HAP-1 (cell line): ENCODE measurements at regions not wholly inside any gene's neighbourhood (a gene's known extent, or its start where the extent isn't known, plus 50 kb on each side); places are given as distances from the start of the nearest gene placed in this dataset.
"Not testable (repeated sequence)": the region's sequence is repeated elsewhere in the genome, so short reads cannot be mapped to it uniquely, and the experiment has no call there.

Experiments used
- DNase-seq, 2 experiments: peaks; one replicate each; pipeline ENCODE4 v3.0.0-alpha.2; 2016 to 2020; ENCODE audit warnings: low spot score in 2 of 2
- H3K27me3 ChIP-seq: fragments of 250-450 bp; sonication (Bioruptor Pico); 2 replicates; pipeline ENCODE4 v1.5.1; 2020; ENCODE audit warnings: low read depth, mild to moderate bottlenecking, moderate library complexity
- H3K36me3 ChIP-seq: fragments of 250-450 bp; sonication (Bioruptor Pico); replicated peaks from 2 replicates; pipeline ENCODE4 v1.5.1; 2020; ENCODE audit warnings: mild to moderate bottlenecking
- H3K4me1 ChIP-seq: fragments of 250-450 bp; sonication (Bioruptor Pico); 2 replicates; pipeline ENCODE4 v1.5.1; 2020; ENCODE audit warnings: mild to moderate bottlenecking
- H3K4me3 ChIP-seq: fragments of 250-450 bp; sonication (Bioruptor Pico); 2 replicates; pipeline ENCODE4 v1.5.1; 2020; ENCODE audit warnings: mild to moderate bottlenecking, moderate library complexity
- H3K9me3 ChIP-seq: fragments of 250-450 bp; sonication (Bioruptor Pico); 2 replicates; pipeline ENCODE4 v1.5.1; 2020; ENCODE audit warnings: mild to moderate bottlenecking, moderate library complexity
- in situ Hi-C: fragments of 300-500 bp; cut with MboI; formaldehyde crosslinking; loops from 3 replicates; pipeline ENCODE4 v1.14.3; 2020; ENCODE audit warnings: low sequenced_read_pairs, inconsistent platforms, mixed read lengths

DNA sequence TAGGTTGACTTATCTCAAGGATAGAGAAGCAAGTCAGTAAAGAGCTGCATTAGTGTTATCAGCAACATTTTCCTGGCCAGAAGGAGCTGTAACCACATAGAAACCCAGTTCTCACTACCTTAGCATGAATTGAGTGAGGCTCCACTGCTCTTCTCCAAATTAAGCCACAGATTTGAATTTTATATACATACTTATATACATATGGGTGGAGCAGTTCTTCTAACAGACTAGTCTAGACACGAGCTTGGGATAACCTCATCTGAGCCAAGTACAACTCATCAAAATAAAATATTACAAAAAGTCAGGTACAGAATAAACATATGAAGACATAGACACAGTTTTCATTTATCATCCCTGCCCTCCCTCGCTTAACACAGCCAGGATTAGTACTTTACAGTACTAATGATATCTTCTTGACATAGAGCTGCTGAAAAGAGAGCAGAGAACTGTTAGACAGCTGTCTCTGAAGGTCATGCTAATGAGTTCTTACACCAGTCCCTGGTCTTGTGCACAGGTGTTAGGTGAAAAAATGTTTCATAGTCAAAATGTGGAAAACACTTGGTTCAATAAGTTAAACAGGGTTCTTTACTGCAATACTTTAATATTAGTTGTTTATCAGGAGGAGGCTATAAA is 147.4 kb upstream of the HTR1E start:
- H3K4me3 ChIP-seq: no peak overlapping the region
- no peaks in the 10 kb centered on the region for H3K36me3 ChIP-seq
- no peaks in the 10 kb centered on the region for H3K9me3 ChIP-seq
- DNase-seq: no peak
- in situ Hi-C loops: no loop called here
- no peaks in the 10 kb centered on the region; the same call in 1 of the 2 replicates for H3K27me3 ChIP-seq
- no peaks in the 10 kb centered on the region for H3K4me1 ChIP-seq

DNA sequence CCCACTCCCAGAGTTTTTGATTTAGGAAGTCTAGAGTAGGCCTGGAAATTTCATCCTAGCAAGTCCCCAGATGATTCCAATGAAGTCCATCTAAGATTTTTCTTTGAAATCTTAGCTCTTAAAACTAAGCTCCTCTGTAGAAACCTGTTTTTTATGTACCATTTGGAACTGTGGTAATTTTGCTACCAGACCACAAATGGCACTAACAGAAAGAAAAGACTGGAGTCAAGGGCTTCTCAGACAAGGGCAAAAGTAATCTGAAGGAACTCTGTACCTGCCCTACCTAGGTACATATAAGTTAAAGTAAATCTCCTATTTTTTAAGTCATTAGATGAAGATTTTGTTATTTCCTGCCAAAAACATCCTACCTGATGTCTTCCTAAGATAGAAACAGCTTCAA is 155.0 kb upstream of the HTR1E start:
- no peak overlapping the region for H3K4me3 ChIP-seq
- in situ Hi-C loops: no loop called here
- H3K4me1 ChIP-seq: no peaks in the 10 kb centered on the region
- DNase-seq: no peak
- no peaks in the 10 kb centered on the region for H3K36me3 ChIP-seq
- H3K27me3 ChIP-seq: no peaks in the 10 kb centered on the region; the same call in 1 of the 2 replicates
- no peaks in the 10 kb centered on the region for H3K9me3 ChIP-seq

DNA sequence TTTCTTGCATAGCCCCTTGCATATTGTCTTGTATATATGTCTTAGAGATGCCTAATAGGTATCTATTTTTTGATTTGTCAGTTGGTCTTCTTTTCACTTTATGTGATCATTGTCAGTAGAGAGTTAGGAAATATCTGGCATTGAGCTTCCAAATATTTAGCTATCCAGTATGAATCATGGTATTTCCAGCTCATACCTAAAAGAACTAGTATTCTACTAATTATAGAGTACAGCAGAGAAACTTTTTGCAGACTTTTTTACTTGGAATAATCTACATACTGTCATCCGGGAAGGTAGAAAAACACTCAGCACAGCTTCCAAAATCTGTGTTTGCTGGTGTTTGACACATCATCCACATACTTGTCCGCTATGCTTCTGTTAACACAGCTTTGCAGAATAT is 156.4 kb upstream of the HTR1E start:
- Histone ChIP-seq H3K9me3 (no peaks in the 10 kb centered on the region), H3K36me3 (no peaks in the 10 kb centered on the region), H3K4me3 (no peak overlapping the region), H3K4me1 (no peaks in the 10 kb centered on the region), H3K27me3 (no peaks in the 10 kb centered on the region)
- no peak for DNase-seq
- in situ Hi-C loops: no loop called here

DNA sequence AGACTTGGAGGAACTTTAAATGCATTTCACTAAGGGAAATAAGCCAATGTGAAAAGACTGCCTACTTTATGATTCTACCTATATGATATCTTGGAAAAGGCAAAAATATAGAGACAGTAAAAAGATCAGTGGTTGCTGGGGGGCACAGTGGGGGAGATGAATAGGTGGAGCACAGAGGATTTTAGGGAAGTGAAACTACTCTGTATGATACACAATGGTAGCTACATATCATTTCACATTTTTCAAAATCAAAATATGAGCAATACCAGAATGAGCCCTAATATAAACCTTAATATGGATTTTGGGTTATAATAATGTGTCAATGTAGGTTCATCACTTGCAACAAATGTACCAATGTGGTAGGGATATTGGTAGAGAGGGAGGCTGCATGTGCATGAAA is 161.4 kb upstream of the HTR1E start:
- H3K36me3 ChIP-seq: no peaks in the 10 kb centered on the region
- in situ Hi-C loops: no loop called here
- H3K9me3 ChIP-seq: no peaks in the 10 kb centered on the region
- no peak overlapping the region for H3K4me3 ChIP-seq
- DNase-seq: no peak
- H3K27me3 ChIP-seq: no peaks in the 10 kb centered on the region
- H3K4me1 ChIP-seq: no peaks in the 10 kb centered on the region

DNA sequence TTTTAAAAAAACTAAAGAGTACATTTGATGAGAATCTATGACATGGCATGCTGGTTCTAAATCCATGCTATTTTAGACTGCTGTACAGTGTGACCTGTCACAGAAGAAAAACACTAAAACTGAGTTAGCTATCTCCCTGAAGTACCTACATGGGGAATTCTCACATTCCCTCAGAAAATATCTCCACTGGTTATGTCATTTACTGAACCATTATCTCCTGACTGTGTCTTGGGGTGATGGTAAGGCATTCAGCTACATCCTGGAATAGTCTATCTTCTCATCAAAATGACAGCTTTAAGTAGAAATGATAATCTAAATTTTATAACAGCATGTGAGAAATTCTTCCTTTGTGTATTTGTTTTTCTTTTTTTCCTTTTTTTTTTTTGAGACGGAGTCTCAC is 172.1 kb upstream of the HTR1E start:
- no peak for DNase-seq
- no peaks in the 10 kb centered on the region for H3K27me3 ChIP-seq
- H3K9me3 ChIP-seq: no peaks in the 10 kb centered on the region
- H3K4me1 ChIP-seq: no peaks in the 10 kb centered on the region
- no peak overlapping the region for H3K4me3 ChIP-seq
- H3K36me3 ChIP-seq: no peaks in the 10 kb centered on the region
- in situ Hi-C loops: no loop called here

DNA sequence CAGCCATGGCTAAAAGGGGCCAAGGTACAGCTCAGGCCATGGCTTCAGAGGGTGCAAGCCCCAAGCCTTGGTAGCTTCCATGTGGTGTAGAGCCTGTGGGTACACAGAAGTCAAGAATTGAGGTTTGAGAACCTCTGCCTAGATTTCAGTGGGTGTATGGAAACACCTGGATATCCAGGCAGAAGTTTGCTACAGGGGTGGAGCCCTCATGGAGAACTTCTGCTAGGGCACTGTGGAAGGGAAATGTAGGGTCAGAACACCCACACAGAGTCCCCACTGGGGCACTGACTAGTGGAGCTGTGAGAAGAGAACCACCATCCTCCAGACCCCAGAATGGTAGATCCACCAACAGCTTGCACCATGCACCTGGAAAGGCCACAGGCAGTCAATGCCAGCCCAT is 177.4 kb upstream of the HTR1E start:
- H3K27me3 ChIP-seq, in situ Hi-C loops, DNase-seq, H3K9me3 ChIP-seq, H3K36me3 ChIP-seq, H3K4me1 ChIP-seq, H3K4me3 ChIP-seq: not testable (repeated sequence)

DNA sequence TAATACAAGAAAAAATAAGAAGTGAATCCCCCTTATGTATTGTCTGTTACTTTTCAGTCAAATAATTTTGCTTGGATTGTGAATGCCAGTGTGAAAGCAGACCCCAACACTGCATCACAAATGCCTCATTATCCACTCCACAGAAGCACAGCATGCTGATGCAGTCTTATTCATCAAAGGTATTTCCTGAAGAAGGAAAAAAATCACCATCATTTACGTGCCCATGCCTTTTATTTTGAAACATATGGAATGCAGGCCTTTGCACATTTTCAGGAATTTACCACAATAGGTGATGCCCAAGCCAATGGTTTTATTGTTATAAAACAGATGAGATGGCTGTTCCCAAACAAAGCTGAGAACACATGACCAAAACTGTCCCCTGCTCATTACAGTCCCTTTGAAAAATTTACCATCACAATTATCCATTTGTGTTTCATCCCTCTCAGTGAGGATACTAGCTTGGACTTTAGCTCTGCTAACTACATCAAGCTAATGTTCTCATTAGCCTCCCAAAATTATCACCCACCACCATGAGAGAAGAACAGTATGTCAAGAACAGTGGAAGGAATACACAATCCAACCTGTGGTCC is 180.6 kb upstream of the HTR1E start:
- no peaks in the 10 kb centered on the region for H3K4me1 ChIP-seq
- DNase-seq: no peak
- no peaks in the 10 kb centered on the region; the same call in 1 of the 2 replicates for H3K9me3 ChIP-seq
- H3K27me3 ChIP-seq: no peaks in the 10 kb centered on the region
- H3K36me3 ChIP-seq: no peaks in the 10 kb centered on the region
- in situ Hi-C loops: no loop called here
- no peak overlapping the region for H3K4me3 ChIP-seq

DNA sequence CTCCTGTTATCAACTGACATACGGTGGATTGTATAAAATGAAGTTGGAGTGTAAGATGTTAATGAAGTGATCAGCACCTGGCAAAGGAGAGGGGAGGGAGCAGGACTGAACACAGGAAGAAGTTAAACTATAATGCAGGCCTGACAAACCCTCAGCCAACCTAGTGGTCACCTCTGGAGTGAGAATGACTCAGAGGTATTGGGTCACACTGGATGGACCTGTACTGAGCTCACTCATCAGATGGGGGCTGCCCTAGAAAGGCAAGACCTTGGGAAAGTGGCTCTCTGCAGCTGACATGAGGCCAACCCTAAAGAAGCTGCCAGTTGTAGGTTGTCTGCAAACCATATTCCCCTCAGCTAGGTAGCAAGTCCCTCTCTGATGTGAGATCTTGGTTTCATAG is 193.3 kb upstream of the HTR1E start:
- in situ Hi-C loops: no loop called here
- no peaks in the 10 kb centered on the region for H3K9me3 ChIP-seq
- no peak for DNase-seq
- H3K27me3 ChIP-seq: no peaks in the 10 kb centered on the region
- no peaks in the 10 kb centered on the region for H3K36me3 ChIP-seq
- no peak overlapping the region for H3K4me3 ChIP-seq
- H3K4me1 ChIP-seq: no peaks in the 10 kb centered on the region

DNA sequence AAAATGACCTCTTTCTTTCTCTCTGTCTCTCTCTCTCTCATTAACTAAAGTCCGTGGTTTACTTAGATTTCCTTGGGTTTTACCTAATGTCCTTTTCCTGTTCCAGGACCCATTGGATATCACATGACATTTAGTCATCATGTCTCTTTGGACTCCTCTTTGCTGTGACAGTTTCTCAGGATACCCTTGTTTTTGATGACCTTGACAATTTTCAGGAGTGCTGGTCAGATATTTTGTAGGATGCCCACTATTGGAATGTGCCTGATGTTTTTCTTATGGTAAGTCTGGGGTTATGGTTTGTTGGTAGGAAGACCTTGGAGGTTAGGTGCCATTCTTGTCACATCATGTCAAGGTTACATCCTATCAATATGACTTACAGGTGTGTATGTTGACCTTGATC is 199.2 kb upstream of the HTR1E start:
- H3K4me1 ChIP-seq: no peaks in the 10 kb centered on the region
- in situ Hi-C loops: no loop called here
- DNase-seq: no peak
- no peak overlapping the region for H3K4me3 ChIP-seq
- H3K9me3 ChIP-seq: no peaks in the 10 kb centered on the region
- H3K27me3 ChIP-seq: no peaks in the 10 kb centered on the region
- H3K36me3 ChIP-seq: no peaks in the 10 kb centered on the region

DNA sequence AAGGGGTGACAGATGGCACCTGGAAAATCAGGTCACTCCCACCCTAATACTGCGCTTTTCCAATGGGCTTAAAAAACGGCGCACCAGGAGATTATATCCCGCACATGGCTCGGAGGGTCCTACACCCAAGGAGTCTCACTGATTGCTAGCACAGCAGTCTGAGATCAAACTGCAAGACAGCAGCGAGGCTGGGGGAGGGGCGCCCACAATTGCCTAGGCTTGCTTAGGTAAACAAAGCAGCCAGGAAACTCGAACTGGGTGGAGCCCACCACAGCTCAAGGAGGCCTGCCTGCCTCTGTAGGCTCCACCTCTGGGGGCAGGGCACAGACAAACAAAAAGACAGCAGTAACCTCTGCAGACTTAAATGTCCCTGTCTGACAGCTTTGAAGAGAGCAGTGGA is 205.7 kb upstream of the HTR1E start:
- H3K4me1 ChIP-seq, H3K4me3 ChIP-seq, H3K9me3 ChIP-seq, in situ Hi-C loops, H3K27me3 ChIP-seq, H3K36me3 ChIP-seq: not testable (repeated sequence)
- peak in 1 of 2 experiments; percentile 45 for DNase-seq

DNA sequence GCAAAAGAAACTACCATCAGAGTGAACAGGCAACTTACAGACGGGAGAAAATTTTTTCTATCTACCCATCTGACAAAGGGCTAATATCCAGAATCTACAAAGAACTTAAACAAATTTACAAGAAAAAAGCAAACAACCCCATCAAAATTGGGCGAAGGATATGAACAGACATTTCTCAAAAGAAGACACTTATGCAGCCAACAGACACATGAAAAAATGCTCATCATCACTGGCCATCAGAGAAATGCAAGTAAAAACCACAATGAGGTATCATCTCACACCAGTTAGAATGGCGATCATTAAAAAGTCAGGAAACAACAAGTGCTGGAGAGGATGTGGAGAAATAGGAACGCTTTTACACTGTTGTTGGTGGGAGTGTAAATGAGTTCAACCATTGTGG is 206.6 kb upstream of the HTR1E start:
- H3K9me3 ChIP-seq, H3K4me3 ChIP-seq, H3K4me1 ChIP-seq, in situ Hi-C loops, H3K27me3 ChIP-seq, DNase-seq, H3K36me3 ChIP-seq: not testable (repeated sequence)

DNA sequence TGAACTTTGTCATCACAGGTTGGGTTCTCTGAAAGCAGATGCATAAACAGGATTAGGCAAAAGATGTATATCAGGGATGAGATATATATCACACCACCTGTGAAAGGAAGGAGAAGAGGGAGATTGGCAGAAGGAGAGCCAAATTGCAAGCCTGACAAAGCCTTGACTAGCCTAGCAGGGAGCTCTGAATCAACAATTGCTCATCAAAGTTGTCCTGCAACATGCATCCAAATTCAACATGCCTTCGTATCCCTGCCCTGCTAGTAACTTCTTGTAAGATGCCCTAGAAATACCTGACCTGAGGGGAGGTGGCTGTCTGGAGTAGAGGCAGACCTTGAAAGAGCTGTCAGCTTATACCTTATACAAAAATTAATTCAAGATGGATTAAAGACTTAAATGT is 207.1 kb upstream of the HTR1E start:
- in situ Hi-C loops: no loop called here
- Histone ChIP-seq H3K36me3 (no peaks in the 10 kb centered on the region), H3K4me3 (no peak overlapping the region), H3K4me1 (no peaks in the 10 kb centered on the region), H3K9me3 (no peaks in the 10 kb centered on the region), H3K27me3 (no peaks in the 10 kb centered on the region)
- DNase-seq: no peak

DNA sequence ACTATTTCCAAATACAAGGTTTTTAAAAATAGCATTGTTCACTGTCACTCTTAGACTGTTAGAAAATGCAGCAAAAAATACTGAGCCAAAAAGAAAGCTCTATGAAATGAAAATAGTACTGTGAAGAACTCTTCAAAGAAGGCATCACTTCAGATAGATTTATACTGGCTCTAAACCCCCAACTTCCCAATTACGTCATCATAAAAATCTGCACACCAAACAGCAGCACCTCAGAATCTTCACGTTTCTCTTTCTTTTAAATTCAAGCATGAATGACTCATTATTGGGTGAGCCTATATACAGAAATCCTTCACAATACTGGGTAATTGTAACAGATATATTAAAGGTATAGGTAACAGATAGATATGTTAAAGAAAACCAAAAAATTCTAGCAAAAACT is 208.4 kb upstream of the HTR1E start:
- no peaks in the 10 kb centered on the region for H3K36me3 ChIP-seq
- H3K4me1 ChIP-seq: no peaks in the 10 kb centered on the region
- no peaks in the 10 kb centered on the region for H3K27me3 ChIP-seq
- in situ Hi-C loops: no loop called here
- no peak for DNase-seq
- no peak overlapping the region for H3K4me3 ChIP-seq
- H3K9me3 ChIP-seq: no peaks in the 10 kb centered on the region

DNA sequence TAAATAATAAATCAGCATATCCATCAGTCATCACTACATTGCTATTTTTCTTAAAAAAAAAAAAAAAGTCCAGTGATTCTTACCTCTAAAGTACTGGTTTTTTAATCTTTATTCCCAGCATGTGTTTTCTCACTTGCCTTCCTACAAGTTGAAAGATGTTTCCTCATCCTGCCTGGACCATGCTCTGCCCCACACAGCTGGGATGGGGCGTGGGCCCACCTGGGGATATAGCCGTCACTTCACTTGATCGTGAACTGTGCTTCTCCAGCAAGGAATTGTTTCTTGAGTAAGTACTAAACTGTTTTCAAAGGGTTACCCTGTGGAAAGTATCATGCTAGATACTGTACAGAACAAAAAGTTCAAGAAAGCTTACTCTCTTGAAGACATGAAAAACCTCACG is 212.6 kb upstream of the HTR1E start:
- in situ Hi-C loops: no loop called here
- H3K36me3 ChIP-seq: no peaks in the 10 kb centered on the region
- no peaks in the 10 kb centered on the region; the same call in 1 of the 2 replicates for H3K27me3 ChIP-seq
- H3K4me1 ChIP-seq: no peaks in the 10 kb centered on the region
- DNase-seq: no peak
- H3K4me3 ChIP-seq: no peak overlapping the region
- H3K9me3 ChIP-seq: no peaks in the 10 kb centered on the region

DNA sequence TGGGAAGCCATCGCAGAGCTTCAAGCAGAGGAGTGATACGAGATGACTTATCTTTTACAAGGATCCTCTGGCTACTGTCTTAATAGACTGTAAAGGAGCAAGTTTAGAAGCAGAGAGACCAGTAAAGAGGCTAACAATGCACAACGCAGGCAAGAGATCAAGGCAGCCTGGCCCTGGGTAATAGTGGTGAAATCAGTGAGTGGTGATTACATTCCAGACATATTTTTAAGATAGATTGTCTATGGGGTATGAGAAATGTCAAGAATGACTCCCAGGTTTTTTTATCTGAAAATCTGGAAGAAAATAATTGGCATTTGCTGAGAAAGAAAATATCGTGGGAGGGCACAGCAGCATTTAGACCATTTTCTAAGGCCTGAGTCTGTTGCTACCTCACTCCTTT is 213.6 kb upstream of the HTR1E start:
- H3K36me3 ChIP-seq: no peaks in the 10 kb centered on the region
- DNase-seq: no peak
- no peaks in the 10 kb centered on the region for H3K4me1 ChIP-seq
- no peaks in the 10 kb centered on the region; the same call in 1 of the 2 replicates for H3K27me3 ChIP-seq
- no peaks in the 10 kb centered on the region for H3K9me3 ChIP-seq
- H3K4me3 ChIP-seq: no peak overlapping the region
- in situ Hi-C loops: no loop called here
